ENCODE measurements at regions not wholly inside any gene's neighbourhood (a gene's known extent, or its start where the extent isn't known, plus 50 kb on each side); places are given as distances from the start of the nearest gene placed in this dataset.
"Not testable (repeated sequence)": the region's sequence is repeated elsewhere in the genome, so short reads cannot be mapped to it uniquely, and the experiment has no call there.

DNA sequence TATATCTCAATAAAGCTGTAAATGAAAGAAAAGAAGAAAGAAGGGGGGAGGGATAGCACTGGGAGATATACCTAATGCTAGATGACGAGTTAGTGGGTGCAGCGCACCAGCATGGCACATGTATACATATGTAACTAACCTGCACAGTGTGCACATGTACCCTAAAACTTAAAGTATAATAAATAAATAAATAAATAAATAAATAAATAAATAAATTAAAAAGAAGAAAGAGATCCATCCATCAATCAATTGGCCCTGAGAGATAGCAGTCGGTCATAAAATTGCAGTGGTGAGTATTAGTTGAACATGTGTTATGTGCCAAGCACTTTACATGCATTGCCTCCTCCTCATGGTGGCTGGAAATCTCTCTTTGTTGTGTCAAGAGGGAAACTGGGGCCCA lies 95.2 kb upstream of the YWHAQ start:
- not testable (repeated sequence) for TF ChIP-seq EZH2phosphoT487 (IDR thresholded peaks at IDR 0.05; ENCODE audit: borderline replicate concordance)
- TF ChIP-seq, protein P1, sequence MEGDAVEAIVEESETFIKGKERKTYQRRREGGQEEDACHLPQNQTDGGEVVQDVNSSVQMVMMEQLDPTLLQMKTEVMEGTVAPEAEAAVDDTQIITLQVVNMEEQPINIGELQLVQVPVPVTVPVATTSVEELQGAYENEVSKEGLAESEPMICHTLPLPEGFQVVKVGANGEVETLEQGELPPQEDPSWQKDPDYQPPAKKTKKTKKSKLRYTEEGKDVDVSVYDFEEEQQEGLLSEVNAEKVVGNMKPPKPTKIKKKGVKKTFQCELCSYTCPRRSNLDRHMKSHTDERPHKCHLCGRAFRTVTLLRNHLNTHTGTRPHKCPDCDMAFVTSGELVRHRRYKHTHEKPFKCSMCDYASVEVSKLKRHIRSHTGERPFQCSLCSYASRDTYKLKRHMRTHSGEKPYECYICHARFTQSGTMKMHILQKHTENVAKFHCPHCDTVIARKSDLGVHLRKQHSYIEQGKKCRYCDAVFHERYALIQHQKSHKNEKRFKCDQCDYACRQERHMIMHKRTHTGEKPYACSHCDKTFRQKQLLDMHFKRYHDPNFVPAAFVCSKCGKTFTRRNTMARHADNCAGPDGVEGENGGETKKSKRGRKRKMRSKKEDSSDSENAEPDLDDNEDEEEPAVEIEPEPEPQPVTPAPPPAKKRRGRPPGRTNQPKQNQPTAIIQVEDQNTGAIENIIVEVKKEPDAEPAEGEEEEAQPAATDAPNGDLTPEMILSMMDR (conservative IDR thresholded peaks at IDR 0.05; ENCODE audit: low read length) = not testable (repeated sequence)
